Ishikawa (cell line): ENCODE measurements at regions not wholly inside any gene's neighbourhood (a gene's known extent, or its start where the extent isn't known, plus 50 kb on each side); places are given as distances from the start of the nearest gene placed in this dataset.

ENCODE experiments used
- CEBPB ChIP-seq: IDR thresholded peaks from 2 replicates; pipeline ENCODE4 v1.6.1; 2012
- CREB1 ChIP-seq: IDR thresholded peaks from 2 replicates; pipeline ENCODE4 v1.6.1; 2012; ENCODE audit warnings: low read depth
- EGR1 ChIP-seq: IDR thresholded peaks from 2 replicates; pipeline ENCODE4 v1.6.1; 2012
- EP300 ChIP-seq: IDR thresholded peaks from 2 replicates; pipeline ENCODE4 v1.6.1; 2012; ENCODE audit warnings: borderline replicate concordance
- FOXM1 ChIP-seq: IDR thresholded peaks from 2 replicates; pipeline ENCODE4 v1.6.1; 2012; ENCODE audit warnings: low read depth, borderline replicate concordance
- MAX ChIP-seq: IDR thresholded peaks from 2 replicates; pipeline ENCODE4 v1.6.1; 2012
- NFIC ChIP-seq: IDR thresholded peaks from 2 replicates; pipeline ENCODE4 v1.6.1; 2012
- RAD21 ChIP-seq: IDR thresholded peaks from 2 replicates; pipeline ENCODE4 v1.6.1; 2012; ENCODE audit warnings: low read depth
- REST ChIP-seq: IDR thresholded peaks from 2 replicates; pipeline ENCODE4 v1.6.1; 2012; ENCODE audit warnings: low read depth, mild to moderate bottlenecking
- TAF1 ChIP-seq: IDR thresholded peaks from 2 replicates; pipeline ENCODE4 v1.6.1; 2012; ENCODE audit warnings: low read depth, mild to moderate bottlenecking
- TCF12 ChIP-seq: IDR thresholded peaks from 2 replicates; pipeline ENCODE4 v1.6.1; 2012; ENCODE audit warnings: low read depth
- USF1 ChIP-seq: IDR thresholded peaks from 2 replicates; pipeline ENCODE4 v1.6.1; 2012
- YY1 ChIP-seq: IDR thresholded peaks from 2 replicates; pipeline ENCODE4 v1.6.1; 2012; ENCODE audit warnings: low read depth
- ZBTB7A ChIP-seq: IDR thresholded peaks from 2 replicates; pipeline ENCODE4 v1.6.1; 2012; ENCODE audit warnings: low read depth

- TF ChIP-seq TAF1, result no peak
- no peak for TF ChIP-seq YY1
- TF ChIP-seq TCF12, result no peak
- no peak for TF ChIP-seq MAX
- no peak for TF ChIP-seq RAD21
- no peak for TF ChIP-seq REST
- no peak for TF ChIP-seq EP300
- TF ChIP-seq ZBTB7A, result no peak
- no peak for TF ChIP-seq CREB1
- no peak for TF ChIP-seq EGR1
- no peak for TF ChIP-seq CEBPB
- TF ChIP-seq USF1, result no peak
- TF ChIP-seq FOXM1, result no peak
- TF ChIP-seq NFIC, result no peak
These were observed 471.9 kb downstream of the RPS29 start for GRCh38 chr14:49114161-49114893.
